Femur (tissue), 1 donor: ENCODE measurements at regions not wholly inside any gene's neighbourhood (a gene's known extent, or its start where the extent isn't known, plus 50 kb on each side); places are given as distances from the start of the nearest gene placed in this dataset.

Source experiments
- DNase-seq: peaks from one replicate; pipeline ENCODE4 v3.0.0-alpha.2; 2017

GRCh38 chr2:59033661-59034060 is 792.5 kb upstream of the FANCL start:
- no peak for DNase-seq

GRCh38 chr2:59032499-59032898 is 791.4 kb upstream of the FANCL start:
- DNase-seq: peak; percentile 44

- DNase-seq: peak; percentile 71
Measured at GRCh38 chr2:59029058-59029457, 787.9 kb upstream of the FANCL start.

- no peak for DNase-seq
Measured at GRCh38 chr2:59027320-59027719, 786.2 kb upstream of the FANCL start.

GRCh38 chr2:59025157-59025757 is 784.1 kb upstream of the FANCL start:
- DNase-seq: peak; percentile 48

- no peak for DNase-seq
Measured at GRCh38 chr2:59021786-59022185, 780.7 kb upstream of the FANCL start.

- no peak for DNase-seq
Measured at GRCh38 chr2:59019566-59020159, 778.5 kb upstream of the FANCL start.

GRCh38 chr2:59018737-59019136 is 777.6 kb upstream of the FANCL start:
- no peak for DNase-seq

- DNase-seq: no peak
Measured at GRCh38 chr2:59015027-59015426, 773.9 kb upstream of the FANCL start.

- DNase-seq: no peak
Measured at GRCh38 chr2:59012971-59013370, 771.8 kb upstream of the FANCL start.

- no peak for DNase-seq
Measured at GRCh38 chr2:59012234-59012633, 771.1 kb upstream of the FANCL start.

- no peak for DNase-seq
Measured at GRCh38 chr2:59008950-59009349, 767.8 kb upstream of the FANCL start.

GRCh38 chr2:59005836-59006615 is 764.9 kb upstream of the FANCL start:
- no peak for DNase-seq

GRCh38 chr2:59004621-59005020 is 763.5 kb upstream of the FANCL start:
- no peak for DNase-seq

GRCh38 chr2:59000796-59001195 is 759.7 kb upstream of the FANCL start:
- no peak for DNase-seq

- DNase-seq: no peak
Measured at GRCh38 chr2:58992062-58992706, 751.1 kb upstream of the FANCL start.

- DNase-seq: no peak
Measured at GRCh38 chr2:58991357-58991756, 750.2 kb upstream of the FANCL start.

- DNase-seq: no peak
Measured at GRCh38 chr2:58985541-58985940, 744.4 kb upstream of the FANCL start.

GRCh38 chr2:58984731-58985130 is 743.6 kb upstream of the FANCL start:
- no peak for DNase-seq

GRCh38 chr2:58983111-58983510 is 742.0 kb upstream of the FANCL start:
- no peak for DNase-seq

- no peak for DNase-seq
Measured at GRCh38 chr2:58981237-58981636, 740.1 kb upstream of the FANCL start.

GRCh38 chr2:58976375-58977071 is 735.4 kb upstream of the FANCL start:
- DNase-seq: no peak

- no peak for DNase-seq
Measured at GRCh38 chr2:58974881-58975280, 733.8 kb upstream of the FANCL start.
